HFFc6 (cell line): ENCODE measurements at regions not wholly inside any gene's neighbourhood (a gene's known extent, or its start where the extent isn't known, plus 50 kb on each side); places are given as distances from the start of the nearest gene placed in this dataset.

Source experiments
- DNase-seq: peaks from one replicate; pipeline ENCODE4 v3.0.0-alpha.2; 2018
- H3K27ac Mint-ChIP-seq: 2 replicates; pipeline ENCODE4 v1.8.0; 2020; ENCODE audit warnings: mild to moderate bottlenecking, mixed read lengths
- H3K27me3 Mint-ChIP-seq: 2 replicates; pipeline ENCODE4 v1.8.0; 2021; ENCODE audit warnings: mild to moderate bottlenecking, moderate library complexity, mixed read lengths; ENCODE audit not compliant: insufficient read depth
- H3K36me3 Mint-ChIP-seq: 2 replicates; pipeline ENCODE4 v1.8.0; 2021; ENCODE audit warnings: low read depth, mixed read lengths
- H3K4me1 Mint-ChIP-seq: 2 replicates; pipeline ENCODE4 v1.8.0; 2020; ENCODE audit warnings: low read depth, mixed read lengths
- H3K4me3 Mint-ChIP-seq: 2 replicates; pipeline ENCODE4 v1.8.0; 2020; ENCODE audit warnings: mild to moderate bottlenecking, moderate library complexity, mixed read lengths
- H3K9me3 Mint-ChIP-seq: 2 replicates; pipeline ENCODE4 v1.8.0; 2020; ENCODE audit warnings: mild to moderate bottlenecking, mixed read lengths
- TF ChIP-seq, protein P1 (sequence below): fragments of 200-600 bp; sonication (generic); IDR thresholded peaks from 2 replicates; pipeline ENCODE4 v1.5.0; 2021; ENCODE audit warnings: antibody characterized with exemption, mild to moderate bottlenecking

GRCh38 chr5:103758996-103759395 lies 196.4 kb upstream of the NUDT12 start:
- peaks cover 6% of the 10 kb centered on the region; the same call in 1 of the 2 replicates for H3K9me3 Mint-ChIP-seq
- no peaks in the 10 kb centered on the region for H3K4me1 Mint-ChIP-seq
- H3K4me3 Mint-ChIP-seq, result no peak overlapping the region
- no peak for DNase-seq
- TF ChIP-seq, protein P1, sequence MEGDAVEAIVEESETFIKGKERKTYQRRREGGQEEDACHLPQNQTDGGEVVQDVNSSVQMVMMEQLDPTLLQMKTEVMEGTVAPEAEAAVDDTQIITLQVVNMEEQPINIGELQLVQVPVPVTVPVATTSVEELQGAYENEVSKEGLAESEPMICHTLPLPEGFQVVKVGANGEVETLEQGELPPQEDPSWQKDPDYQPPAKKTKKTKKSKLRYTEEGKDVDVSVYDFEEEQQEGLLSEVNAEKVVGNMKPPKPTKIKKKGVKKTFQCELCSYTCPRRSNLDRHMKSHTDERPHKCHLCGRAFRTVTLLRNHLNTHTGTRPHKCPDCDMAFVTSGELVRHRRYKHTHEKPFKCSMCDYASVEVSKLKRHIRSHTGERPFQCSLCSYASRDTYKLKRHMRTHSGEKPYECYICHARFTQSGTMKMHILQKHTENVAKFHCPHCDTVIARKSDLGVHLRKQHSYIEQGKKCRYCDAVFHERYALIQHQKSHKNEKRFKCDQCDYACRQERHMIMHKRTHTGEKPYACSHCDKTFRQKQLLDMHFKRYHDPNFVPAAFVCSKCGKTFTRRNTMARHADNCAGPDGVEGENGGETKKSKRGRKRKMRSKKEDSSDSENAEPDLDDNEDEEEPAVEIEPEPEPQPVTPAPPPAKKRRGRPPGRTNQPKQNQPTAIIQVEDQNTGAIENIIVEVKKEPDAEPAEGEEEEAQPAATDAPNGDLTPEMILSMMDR, result no peak
- H3K27me3 Mint-ChIP-seq, result no peaks in the 10 kb centered on the region
- H3K27ac Mint-ChIP-seq, result no peak overlapping the region
- no peaks in the 10 kb centered on the region for H3K36me3 Mint-ChIP-seq

DNA sequence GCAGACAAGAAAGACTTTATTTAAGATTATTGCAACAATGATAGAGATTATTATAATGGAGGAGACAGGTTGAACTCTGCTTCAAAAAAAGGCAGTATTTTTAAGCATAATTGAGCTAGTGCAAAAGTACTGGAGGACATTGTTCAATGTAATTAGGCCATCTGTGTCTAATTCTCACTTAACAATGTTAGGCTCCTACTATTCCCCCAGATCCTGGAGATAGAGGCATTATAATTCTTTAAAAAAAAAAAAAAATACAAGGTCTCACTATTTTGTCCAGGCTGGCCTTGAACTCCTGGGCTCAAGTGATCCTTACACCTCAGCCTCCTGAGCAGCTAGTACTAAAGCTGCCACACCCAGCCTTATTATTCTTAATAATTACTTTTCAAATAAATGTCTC lies 193.4 kb upstream of the NUDT12 start:
- H3K27ac Mint-ChIP-seq, result no peak overlapping the region
- H3K36me3 Mint-ChIP-seq, result no peaks in the 10 kb centered on the region
- TF ChIP-seq, protein P1, result no peak
- no peak overlapping the region for H3K4me3 Mint-ChIP-seq
- no peaks in the 10 kb centered on the region for H3K27me3 Mint-ChIP-seq
- peaks cover 4% of the 10 kb centered on the region; the same call in 1 of the 2 replicates for H3K9me3 Mint-ChIP-seq
- no peaks in the 10 kb centered on the region for H3K4me1 Mint-ChIP-seq
- DNase-seq, result no peak

DNA sequence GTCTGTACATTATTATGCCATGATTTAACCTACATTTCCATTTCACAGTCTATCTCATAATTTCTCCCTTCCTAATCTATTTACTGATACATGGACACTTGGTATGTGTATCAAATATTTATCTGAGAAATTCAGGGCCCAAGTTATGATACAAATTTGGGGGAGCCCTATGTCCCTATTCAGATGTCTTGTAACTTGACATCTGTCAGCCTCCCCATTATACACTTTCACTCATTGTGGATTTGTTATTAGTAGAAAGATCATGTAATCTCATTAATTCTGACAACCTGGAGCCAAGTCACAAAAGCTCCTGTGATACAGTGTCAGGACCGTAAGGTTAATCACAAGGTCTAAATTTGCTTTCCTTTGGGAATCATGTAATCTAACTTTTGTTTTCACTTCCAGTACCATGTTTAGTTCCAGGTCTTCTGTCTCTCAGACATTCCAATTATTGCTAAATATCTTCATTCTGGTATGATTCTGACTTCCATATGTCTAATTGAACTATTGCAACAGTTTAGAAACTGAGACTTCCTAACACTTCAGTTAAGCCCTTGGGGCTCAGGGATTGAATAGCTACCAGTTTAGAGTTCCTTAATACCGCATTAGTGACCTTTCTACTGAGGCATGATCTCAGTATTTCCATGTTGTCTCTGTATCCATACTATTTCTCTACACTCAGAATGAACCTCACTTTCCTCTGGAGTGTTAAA lies 182.9 kb upstream of the NUDT12 start:
- no peak overlapping the region for H3K4me3 Mint-ChIP-seq
- H3K27me3 Mint-ChIP-seq, result no peaks in the 10 kb centered on the region
- peaks cover 12% of the 10 kb centered on the region; the same call in 1 of the 2 replicates for H3K9me3 Mint-ChIP-seq
- DNase-seq, result no peak
- no peaks in the 10 kb centered on the region for H3K36me3 Mint-ChIP-seq
- TF ChIP-seq, protein P1, result no peak
- H3K4me1 Mint-ChIP-seq, result no peaks in the 10 kb centered on the region
- H3K27ac Mint-ChIP-seq, result no peak overlapping the region

GRCh38 chr5:103744159-103744558 lies 181.6 kb upstream of the NUDT12 start:
- H3K27ac Mint-ChIP-seq, result no peak overlapping the region
- no peaks in the 10 kb centered on the region for H3K27me3 Mint-ChIP-seq
- no peak overlapping the region for H3K4me3 Mint-ChIP-seq
- H3K36me3 Mint-ChIP-seq, result no peaks in the 10 kb centered on the region
- H3K4me1 Mint-ChIP-seq, result no peaks in the 10 kb centered on the region
- TF ChIP-seq, protein P1, result no peak
- H3K9me3 Mint-ChIP-seq, result peaks cover 8% of the 10 kb centered on the region; the same call in 1 of the 2 replicates
- no peak for DNase-seq

GRCh38 chr5:103743421-103743820 lies 180.8 kb upstream of the NUDT12 start:
- Mint-ChIP-seq H3K27me3 (no peaks in the 10 kb centered on the region), H3K27ac (no peak overlapping the region), H3K4me3 (no peak overlapping the region), H3K9me3 (peaks cover 8% of the 10 kb centered on the region; the same call in 1 of the 2 replicates), H3K4me1 (no peaks in the 10 kb centered on the region), H3K36me3 (no peaks in the 10 kb centered on the region)
- DNase-seq, result no peak
- TF ChIP-seq, protein P1, result no peak
